Duodenal mucosa (tissue), 2 donors: ENCODE measurements at regions not wholly inside any gene's neighbourhood (a gene's known extent, or its start where the extent isn't known, plus 50 kb on each side); places are given as distances from the start of the nearest gene placed in this dataset.
A peak's percentile ranks its signal among the peaks of the same experiment; 100 is the strongest.

Source experiments
- H3K27ac ChIP-seq: one replicate; pipeline ENCODE4 v1.7.0; 2013; ENCODE audit warnings: low read depth, low read length
- H3K27me3 ChIP-seq, 2 donors: one replicate each; pipeline ENCODE4 v1.7.0; 2013; ENCODE audit warnings: low read length in 2 of 2, control low read depth in 1 of 2; ENCODE audit not compliant: insufficient read depth in 2 of 2, control insufficient read depth in 1 of 2
- H3K36me3 ChIP-seq, 2 donors: one replicate each; pipeline ENCODE4 v1.7.0; 2013; ENCODE audit warnings: low read length in 2 of 2, control low read depth in 1 of 2; ENCODE audit not compliant: insufficient read depth in 2 of 2, control insufficient read depth in 1 of 2
- H3K4me1 ChIP-seq, 2 donors: one replicate each; pipeline ENCODE4 v1.7.0; 2013; ENCODE audit warnings: low read length in 2 of 2, control low read depth in 1 of 2; ENCODE audit not compliant: insufficient read depth in 2 of 2, control insufficient read depth in 1 of 2
- H3K4me3 ChIP-seq, 2 donors: one replicate each; pipeline ENCODE4 v1.7.0; 2013; ENCODE audit warnings: low read length in 2 of 2, low read depth in 1 of 2
- H3K9ac ChIP-seq, 2 donors: one replicate each; pipeline ENCODE4 v1.7.0; 2013; ENCODE audit warnings: low read length in 2 of 2, low read depth in 1 of 2
- H3K9me3 ChIP-seq, 2 donors: one replicate each; pipeline ENCODE4 v1.7.0; 2013; ENCODE audit warnings: low read length in 2 of 2, control low read depth in 1 of 2; ENCODE audit not compliant: control insufficient read depth in 1 of 2

GRCh38 chr10:130519791-130520190 is 383.6 kb downstream of the GLRX3 start:
- no peak overlapping the region for H3K9ac ChIP-seq
- no peaks in the 10 kb centered on the region for H3K4me1 ChIP-seq
- no peaks in the 10 kb centered on the region for H3K36me3 ChIP-seq
- H3K27ac ChIP-seq, result no peak overlapping the region
- H3K27me3 ChIP-seq, result no peaks in the 10 kb centered on the region
- no peaks in the 10 kb centered on the region for H3K9me3 ChIP-seq
- peak overlapping the region in 1 of 2 donors; percentile 28 for H3K4me3 ChIP-seq

DNA sequence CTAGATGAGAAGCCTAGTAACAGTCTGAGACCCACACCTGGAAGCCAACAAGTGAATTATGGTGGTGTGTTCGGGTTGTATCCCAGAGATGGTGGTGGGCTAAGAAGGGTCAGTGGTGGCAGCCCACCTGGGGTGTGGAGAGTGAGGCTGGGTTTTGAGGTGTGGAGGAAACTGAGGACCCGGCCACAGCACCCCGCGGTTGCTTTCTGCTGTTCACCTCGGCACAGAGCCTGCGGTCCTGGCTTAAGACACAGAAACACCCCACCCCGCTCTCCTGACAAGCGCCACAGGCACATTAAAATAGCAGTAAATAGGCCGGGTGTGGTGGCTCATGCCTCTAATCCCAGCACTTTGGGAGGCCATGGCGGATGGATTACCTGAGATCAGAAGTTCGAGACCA is 395.1 kb downstream of the GLRX3 start:
- Histone ChIP-seq H3K36me3 (no peaks in the 10 kb centered on the region), H3K27me3 (no peaks in the 10 kb centered on the region), H3K4me1 (no peaks in the 10 kb centered on the region), H3K9ac (no peak overlapping the region), H3K4me3 (no peak overlapping the region), H3K27ac (no peak overlapping the region), H3K9me3 (no peaks in the 10 kb centered on the region)

GRCh38 chr10:130541090-130541489 is 404.9 kb downstream of the GLRX3 start:
- no peak overlapping the region for H3K9ac ChIP-seq
- H3K36me3 ChIP-seq, result no peaks in the 10 kb centered on the region
- H3K27me3 ChIP-seq, result no peaks in the 10 kb centered on the region
- no peaks in the 10 kb centered on the region for H3K4me1 ChIP-seq
- H3K4me3 ChIP-seq, result no peak overlapping the region
- no peaks in the 10 kb centered on the region for H3K9me3 ChIP-seq
- H3K27ac ChIP-seq, result no peak overlapping the region

DNA sequence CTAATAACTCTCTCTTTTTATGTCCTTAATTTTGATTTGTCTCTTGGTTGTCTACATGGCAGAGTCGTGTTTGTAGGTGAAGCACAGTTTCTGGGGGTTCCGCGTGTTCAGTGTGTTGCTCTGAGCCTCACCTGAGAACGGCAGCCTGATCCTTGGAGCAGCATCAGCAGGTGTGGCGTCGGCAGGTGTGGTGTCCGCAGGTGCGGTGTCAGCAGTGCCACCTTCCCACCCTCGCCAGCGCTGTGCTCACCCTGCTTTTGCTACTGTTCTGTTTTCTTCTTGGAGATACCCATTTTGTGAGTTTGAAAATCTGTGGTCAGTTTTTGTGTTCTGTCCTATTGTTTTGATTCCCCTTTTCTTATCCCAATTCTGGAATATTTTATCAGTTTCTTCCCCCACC is 406.6 kb downstream of the GLRX3 start:
- H3K4me1 ChIP-seq, result no peaks in the 10 kb centered on the region
- no peak overlapping the region for H3K4me3 ChIP-seq
- no peaks in the 10 kb centered on the region for H3K27me3 ChIP-seq

DNA sequence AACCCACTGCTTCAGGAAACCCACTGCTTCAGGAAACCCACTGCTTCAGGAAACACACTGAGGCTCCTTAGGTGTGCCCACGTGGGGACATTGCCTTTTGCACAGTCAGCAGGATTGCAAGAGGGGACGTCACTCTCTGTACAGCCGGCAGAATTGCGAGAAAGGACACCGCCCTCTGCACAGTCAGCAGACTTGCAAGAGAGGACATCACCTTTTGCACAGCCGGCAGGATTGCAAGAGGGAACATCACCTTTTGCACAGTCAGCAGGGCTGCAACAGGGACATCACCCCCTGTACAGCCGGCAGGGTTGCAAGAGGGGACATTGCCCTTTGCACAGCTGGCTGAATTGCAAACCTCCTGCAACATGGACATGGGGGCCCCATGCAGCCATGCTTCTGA is 407.6 kb downstream of the GLRX3 start:
- Histone ChIP-seq H3K4me3 (no peak overlapping the region), H3K27ac (no peak overlapping the region), H3K27me3 (no peaks in the 10 kb centered on the region), H3K9ac (no peak overlapping the region), H3K9me3 (no peaks in the 10 kb centered on the region), H3K36me3 (no peaks in the 10 kb centered on the region), H3K4me1 (no peaks in the 10 kb centered on the region)

More for the DNA sequence above, 406.6 kb downstream of the GLRX3 start:
- Histone ChIP-seq H3K36me3 (no peaks in the 10 kb centered on the region), H3K9ac (no peak overlapping the region), H3K9me3 (no peaks in the 10 kb centered on the region), H3K27ac (no peak overlapping the region)

DNA sequence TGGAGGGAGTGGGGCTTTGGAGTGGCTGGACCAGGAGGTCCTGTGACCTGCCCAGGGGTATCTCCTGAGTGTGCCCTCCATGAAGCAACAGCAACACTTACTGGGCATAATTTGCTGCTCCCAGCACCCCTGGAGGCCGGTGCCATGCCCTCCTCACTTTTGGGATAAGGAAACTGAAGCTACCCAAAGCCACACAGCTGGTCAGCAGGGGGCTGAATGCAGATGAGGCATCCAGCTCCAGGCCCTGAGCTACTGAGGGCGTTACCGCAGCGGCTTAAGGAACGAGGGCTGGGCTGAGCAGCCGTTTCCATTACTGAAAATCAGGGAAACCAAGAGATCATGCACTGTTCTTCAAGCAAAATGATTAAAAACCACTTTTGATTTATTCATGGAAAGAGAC is 408.9 kb downstream of the GLRX3 start:
- no peaks in the 10 kb centered on the region for H3K36me3 ChIP-seq
- H3K4me1 ChIP-seq, result no peaks in the 10 kb centered on the region
- H3K27ac ChIP-seq, result no peak overlapping the region
- no peaks in the 10 kb centered on the region for H3K27me3 ChIP-seq
- H3K9ac ChIP-seq, result no peak overlapping the region
- no peaks in the 10 kb centered on the region for H3K9me3 ChIP-seq
- H3K4me3 ChIP-seq, result no peak overlapping the region

DNA sequence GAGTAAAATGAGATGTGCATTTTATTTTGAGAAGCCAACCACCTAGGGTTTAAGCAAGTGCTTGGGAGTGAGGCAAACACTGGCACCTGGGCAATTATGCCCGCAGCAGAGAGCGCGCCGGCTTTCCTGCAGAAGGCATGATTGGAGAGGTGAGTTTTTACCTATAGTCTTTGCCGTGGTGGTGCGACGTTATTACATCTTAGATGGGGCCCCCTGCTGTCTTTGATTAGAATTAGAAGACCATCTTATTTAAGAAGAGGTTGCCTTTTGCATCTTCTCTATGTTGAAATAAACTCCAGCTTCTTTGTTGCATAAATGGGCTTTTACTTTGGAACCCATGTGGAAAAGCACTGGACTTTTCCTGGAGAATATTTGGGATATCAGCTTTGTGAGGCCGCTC is 409.5 kb downstream of the GLRX3 start:
- H3K4me1 ChIP-seq, result no peaks in the 10 kb centered on the region
- H3K27me3 ChIP-seq, result no peaks in the 10 kb centered on the region
- H3K36me3 ChIP-seq, result no peaks in the 10 kb centered on the region
- H3K9me3 ChIP-seq, result no peaks in the 10 kb centered on the region
- H3K9ac ChIP-seq, result no peak overlapping the region
- no peak overlapping the region for H3K4me3 ChIP-seq
- H3K27ac ChIP-seq, result no peak overlapping the region

GRCh38 chr10:130546841-130547240 is 410.6 kb downstream of the GLRX3 start:
- no peaks in the 10 kb centered on the region for H3K9me3 ChIP-seq
- H3K36me3 ChIP-seq, result no peaks in the 10 kb centered on the region
- H3K27me3 ChIP-seq, result no peaks in the 10 kb centered on the region
- no peaks in the 10 kb centered on the region for H3K4me1 ChIP-seq
- H3K27ac ChIP-seq, result no peak overlapping the region
- H3K9ac ChIP-seq, result no peak overlapping the region
- H3K4me3 ChIP-seq, result no peak overlapping the region

- Histone ChIP-seq H3K27ac (no peak overlapping the region), H3K9ac (no peak overlapping the region), H3K9me3 (no peaks in the 10 kb centered on the region), H3K27me3 (peaks cover 0 to 4% of the 10 kb centered on the region in 2 donors), H3K4me1 (no peaks in the 10 kb centered on the region), H3K4me3 (no peak overlapping the region), H3K36me3 (no peaks in the 10 kb centered on the region)
Observed at GRCh38 chr10:130547368-130547767, 411.2 kb downstream of the GLRX3 start.

DNA sequence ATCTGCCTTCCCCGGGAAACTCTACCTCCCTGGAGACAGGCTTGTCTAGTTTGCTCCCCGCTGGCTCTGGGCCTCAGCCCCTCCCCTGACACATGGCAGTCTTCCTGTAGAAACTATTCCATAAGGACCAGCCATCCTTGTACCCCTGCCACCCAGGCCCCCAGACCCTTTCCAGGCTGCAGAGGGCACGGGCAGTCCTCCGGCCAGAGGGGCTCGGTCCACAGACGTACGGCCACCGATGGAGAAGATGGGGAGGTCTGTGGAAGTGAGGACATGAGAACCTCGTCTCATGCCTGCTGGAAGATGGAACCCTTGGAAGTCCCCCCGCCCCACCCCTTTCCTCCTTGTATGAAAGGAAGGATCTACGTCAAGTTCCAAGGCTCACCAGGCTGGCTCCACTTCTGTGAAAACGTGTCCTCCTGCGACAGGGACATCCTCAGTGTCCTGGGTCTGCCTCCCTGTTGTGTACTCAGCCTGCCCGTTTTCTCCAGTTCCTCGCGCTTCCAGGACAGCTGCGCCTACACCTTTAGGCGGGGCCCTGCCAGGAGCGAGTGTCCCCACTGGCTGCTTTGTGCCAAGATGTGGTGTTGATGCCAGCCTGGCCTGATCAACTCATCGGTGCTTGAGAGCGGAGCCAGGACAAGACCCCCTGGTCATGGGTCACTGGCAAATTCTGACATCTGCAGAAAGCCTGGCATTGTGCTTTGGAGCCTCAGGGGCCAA is 414.9 kb downstream of the GLRX3 start:
- H3K36me3 ChIP-seq, result no peaks in the 10 kb centered on the region
- no peaks in the 10 kb centered on the region for H3K9me3 ChIP-seq
- peaks cover 0 to 4% of the 10 kb centered on the region in 2 donors for H3K27me3 ChIP-seq
- H3K9ac ChIP-seq, result no peak overlapping the region
- no peak overlapping the region for H3K4me3 ChIP-seq
- H3K4me1 ChIP-seq, result no peaks in the 10 kb centered on the region
- H3K27ac ChIP-seq, result no peak overlapping the region
